Fibroblast of upper back skin (primary cell): ENCODE measurements at regions not wholly inside any gene's neighbourhood (a gene's known extent, or its start where the extent isn't known, plus 50 kb on each side); places are given as distances from the start of the nearest gene placed in this dataset.

Source experiments
- DNase-seq: peaks from one replicate; pipeline ENCODE4 v3.0.0-alpha.2; 2013

DNA sequence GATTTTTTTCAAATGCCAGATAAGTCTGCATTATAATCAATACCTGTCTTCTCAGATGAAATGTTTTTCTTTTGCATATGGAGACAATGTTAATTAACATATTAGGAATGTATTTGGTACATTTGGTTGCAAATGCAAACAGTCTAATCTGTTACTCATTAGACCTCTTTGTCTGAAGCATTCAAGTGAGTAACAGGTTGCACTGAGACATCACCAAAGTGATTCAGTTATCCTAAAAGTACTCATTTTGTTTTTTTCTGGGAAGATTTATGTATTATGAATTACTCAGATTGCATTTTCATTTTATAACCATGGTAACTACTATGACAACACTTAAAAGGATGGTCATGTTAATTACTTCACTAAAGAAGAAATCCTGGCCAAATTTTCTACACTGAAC lies 513.6 kb downstream of the HTR7 start:
- no peak for DNase-seq

DNA sequence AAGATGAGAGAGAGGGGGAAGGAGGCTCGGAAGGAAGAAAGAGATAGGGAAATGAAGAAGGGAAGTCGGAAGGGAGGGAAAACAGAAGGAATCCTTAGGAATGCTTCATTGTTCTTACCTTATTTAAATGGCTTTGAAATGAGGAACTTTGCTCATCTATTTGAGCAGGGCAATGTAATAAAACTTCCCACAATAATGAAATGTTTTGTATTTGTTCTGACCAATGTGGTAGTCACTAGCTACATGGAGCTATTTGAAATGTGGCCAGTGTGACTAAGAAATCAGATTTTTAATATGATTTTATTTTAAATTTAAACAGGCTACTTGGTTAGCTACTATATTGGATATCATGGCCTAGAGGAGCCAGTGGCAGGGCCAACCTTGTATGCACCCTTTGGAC lies 510.6 kb downstream of the HTR7 start:
- no peak for DNase-seq

DNA sequence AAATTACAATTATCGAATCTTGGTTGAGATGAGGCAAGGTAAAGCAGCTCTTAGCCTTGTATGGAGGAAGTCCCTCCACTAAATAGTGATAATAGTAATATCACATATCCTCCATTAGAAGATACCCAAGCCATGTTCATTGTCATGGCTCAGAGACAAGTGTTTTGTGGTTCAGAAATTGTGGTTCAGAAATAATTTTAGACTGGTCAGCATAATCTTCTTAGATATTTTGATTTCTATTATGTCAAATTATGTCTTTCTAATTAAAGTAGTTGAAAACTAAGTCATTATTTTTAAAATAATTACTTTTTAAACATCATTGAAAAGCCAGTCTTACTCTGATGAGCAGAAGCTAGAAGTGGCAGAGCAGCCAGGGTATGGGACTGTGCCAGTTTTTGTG lies 507.7 kb downstream of the HTR7 start:
- no peak for DNase-seq

DNA sequence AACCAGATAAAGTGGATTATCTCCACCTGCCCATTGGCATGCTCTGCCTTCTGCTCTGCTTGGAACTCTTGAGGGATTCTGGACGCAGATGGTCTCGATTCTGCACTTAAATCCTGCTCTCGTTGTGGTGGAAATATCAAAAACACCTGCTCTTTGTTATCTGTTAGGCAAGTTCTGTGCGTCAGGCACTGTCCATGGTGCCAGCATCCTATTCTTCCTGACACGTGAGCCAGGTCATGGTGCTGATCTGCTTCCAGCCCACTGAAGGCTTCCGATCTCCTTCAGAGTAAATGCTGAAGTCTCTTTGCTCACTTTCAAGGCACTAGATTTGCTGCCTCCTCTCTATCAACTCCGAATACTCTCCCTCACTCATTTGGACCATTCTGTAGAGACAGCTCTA lies 505.6 kb downstream of the HTR7 start:
- no peak for DNase-seq

DNA sequence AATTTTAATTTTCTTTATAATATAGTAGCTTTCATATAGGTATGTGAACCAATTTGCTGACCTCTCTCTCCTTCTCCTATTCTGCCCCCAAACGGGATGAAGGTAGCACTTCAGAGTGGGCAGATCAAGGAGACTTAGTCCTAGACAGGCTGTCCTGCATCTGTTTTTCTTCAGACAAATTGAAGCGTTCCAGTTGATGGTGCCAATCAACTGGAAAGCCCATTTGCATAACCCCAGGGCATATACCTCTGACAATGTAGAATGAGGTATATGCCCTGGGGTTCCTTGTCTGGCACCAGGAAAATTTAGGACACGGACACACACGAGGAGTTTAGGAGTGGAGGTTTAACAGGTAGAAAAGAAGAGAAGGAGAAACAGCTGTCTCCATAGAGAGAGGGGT lies 502.9 kb downstream of the HTR7 start:
- DNase-seq = no peak

DNA sequence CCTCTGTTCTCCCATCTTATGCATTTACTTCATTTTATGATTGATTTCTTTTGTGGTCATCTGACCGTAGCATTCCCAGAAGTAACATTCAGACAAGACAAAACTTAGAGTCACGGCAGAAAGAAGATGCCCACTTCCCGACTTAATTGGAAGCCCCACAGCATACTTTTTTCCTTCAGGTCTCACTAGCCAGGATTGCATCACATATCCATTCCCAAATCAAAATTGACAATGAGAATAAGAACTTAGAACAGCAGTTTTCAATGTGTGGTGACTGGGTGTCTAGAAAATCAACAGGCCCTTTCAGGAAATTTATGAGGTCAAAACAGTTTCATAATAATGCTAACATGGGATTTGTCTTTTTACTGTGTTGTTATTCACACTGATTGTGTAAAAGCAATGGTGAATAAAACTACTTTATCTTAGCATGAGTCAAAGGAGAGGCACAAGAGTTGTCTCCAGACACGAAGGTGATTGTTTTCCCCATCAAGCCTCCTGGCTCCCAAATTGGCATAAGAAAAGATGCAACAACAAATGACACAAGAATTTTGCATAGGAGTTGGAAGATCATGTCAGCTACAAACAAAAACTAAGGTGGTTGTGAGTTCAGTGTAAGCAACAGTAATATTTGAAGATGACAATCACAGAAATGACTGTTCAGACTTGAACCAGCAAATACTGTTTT lies 493.9 kb downstream of the HTR7 start:
- no peak for DNase-seq

DNA sequence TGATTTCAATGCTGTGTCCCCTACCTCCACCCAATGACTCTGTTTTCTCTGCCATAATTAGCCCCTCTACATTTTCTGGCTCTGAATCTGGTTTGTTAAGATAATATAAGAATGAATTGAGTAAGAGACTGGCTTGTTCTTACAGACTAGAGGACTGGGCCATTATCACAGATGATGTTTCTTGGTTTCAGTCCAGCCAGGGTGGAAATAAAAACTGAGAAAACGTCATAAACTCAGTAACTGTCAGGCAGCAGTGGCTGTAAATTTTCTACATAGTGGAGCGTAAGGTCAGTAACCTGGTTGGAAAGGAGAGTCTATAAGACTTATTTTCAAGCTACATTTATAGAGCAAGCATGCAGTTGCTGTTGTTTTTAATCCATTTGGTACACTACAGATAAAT lies 485.4 kb downstream of the HTR7 start:
- DNase-seq = no peak

DNA sequence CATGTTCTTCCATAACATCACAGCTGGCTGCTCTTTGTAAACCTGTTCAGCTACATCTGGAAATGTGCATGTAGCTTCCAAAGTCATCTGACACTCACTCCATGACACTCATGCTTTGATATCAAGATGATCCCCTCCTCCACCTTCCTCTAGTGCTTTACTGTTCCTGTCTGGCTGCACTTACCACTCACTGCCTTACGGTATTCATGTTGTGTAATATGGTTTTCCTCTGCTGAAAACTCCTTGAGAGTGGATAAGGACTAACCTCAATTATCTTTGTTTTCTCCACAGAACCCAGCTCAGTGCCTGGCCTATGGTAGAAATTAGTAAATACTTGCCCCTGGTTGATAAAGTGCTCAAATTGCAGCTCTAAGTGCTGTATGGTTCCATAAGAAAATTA lies 483.9 kb downstream of the HTR7 start:
- no peak for DNase-seq

DNA sequence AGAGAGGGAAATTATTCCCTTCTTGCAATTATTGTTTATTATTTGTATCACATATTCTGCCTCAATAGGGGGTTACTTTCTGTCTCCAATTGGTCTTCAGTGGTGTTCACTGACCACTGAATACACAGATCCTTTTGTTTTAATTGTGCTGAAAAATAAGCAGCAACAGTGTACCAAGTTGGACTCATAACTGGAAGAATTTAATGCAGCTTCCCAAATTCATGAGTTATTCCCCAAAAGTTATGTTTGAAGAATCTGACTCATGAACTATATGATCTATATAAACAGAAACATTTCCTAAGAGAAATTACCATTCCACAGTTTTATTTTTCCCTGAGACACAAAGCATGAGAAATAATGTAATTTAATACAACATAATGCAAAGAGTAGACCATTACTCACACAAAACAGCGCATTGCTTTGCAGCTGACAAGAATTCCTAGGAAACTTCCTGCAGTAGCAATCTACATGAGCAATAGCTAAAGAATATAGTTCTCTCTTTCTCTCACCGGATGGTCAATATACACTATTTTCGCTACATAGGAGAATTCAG lies 479.2 kb downstream of the HTR7 start:
- peak; percentile 81 for DNase-seq

DNA sequence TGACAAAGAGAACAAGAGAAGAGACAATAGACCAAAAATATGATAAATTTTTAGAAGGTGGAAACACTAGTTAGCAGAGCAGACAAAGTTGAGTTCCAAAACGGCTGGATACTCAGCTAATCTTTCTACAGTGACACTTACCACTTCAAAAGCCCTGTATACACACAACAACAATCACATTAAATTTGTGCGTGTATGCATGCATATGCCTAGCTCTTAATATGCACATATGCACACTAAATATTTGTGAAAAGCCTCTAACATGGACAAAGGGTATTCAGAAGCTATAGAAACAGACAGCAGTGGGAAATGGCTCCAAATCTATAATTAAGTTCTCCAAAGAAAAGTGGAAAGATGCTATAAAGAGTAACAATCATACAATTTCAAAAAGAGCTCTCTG lies 476.4 kb downstream of the HTR7 start:
- no peak for DNase-seq

DNA sequence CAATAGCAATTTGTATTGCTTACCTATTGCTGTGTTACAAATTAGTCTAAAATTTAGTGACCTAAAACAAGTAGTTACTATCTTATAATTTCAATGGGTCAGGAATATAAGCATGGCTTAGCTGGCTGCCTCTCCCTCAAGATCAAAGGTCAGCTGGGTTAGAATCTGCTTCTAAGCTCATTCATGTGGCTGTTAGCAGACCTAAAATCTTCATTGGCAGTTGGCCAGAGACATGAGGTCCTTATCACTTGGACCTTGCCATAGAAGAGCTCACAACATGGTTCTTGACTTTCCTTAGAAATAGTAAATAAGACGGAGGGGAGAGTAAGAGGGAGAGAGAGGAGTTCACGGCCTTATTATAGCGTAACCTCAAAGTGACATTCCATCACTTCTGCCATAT lies 468.0 kb downstream of the HTR7 start:
- DNase-seq = no peak

DNA sequence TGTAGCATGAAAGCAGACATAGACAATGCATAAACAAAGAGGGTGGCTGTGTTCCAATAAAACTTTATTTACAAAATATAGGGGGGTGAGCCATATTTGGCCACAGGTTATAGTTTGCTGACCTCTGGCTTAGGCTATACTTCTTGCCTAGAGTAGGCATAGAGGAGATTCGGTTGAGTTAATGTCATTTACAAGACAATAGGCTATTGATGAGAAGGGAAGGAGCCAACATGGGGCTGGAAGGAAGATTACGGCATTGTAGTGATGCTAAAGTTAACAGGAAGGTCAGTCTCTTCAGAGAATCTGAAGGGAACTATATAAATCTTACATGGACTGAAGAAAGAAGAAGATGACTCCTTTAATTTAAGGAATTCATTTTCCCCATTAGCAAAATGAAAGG lies 463.5 kb downstream of the HTR7 start:
- no peak for DNase-seq

DNA sequence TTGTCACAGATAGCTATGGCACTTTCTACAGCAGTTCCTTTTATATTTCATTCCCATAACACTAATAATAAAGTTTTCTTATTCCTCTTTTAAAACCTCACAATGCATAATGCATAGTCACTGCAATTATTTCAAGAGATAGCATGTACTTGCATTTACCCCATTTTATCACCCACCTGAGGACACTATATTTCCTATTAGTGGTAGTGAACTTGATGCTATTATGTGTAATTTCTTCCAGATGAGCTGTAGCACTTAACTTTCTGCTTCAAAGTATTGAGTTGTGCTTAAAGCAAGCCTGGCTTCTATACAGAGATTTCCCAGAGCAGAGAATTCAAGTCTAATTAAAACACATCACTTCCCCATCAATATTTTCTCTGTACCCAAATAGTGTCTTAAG lies 461.1 kb downstream of the HTR7 start:
- DNase-seq = no peak

DNA sequence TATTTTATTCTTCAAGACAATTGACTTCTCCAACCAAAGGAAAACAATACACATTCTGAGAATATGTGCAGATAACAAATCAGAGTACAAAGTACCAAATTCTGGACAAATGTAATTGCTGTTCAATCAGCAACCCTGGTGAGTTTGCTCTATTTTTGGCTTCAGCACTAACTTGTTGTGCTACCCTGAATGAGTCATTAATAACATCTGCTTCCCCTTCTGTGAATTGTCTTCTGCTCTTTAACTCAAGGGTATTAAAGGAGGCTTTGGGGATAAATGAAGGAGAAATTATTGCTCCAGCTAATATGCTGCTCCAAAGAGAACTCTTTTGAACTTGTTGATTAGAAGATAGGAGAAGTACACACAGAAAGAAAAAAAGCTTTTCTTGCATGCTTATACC lies 459.3 kb downstream of the HTR7 start:
- peak; percentile 42 for DNase-seq

DNA sequence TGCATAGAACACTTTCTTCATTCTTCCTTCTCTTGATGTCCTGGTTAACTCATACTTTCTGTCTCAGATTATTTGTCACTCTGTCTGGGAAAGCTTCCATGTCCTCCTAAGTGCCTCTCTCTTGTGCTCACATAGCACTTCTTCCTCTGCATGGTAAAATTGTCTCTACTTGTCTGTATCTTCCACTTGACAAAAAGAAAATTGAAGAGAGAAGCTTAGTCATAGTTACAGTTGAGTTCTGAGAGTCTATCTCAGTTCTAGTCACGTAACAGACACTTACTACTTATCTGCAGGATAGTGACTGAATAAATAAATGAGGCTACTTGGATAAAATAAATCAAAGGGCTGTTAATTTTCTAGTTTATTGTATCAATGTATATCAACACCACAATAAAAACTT lies 458.1 kb downstream of the HTR7 start:
- DNase-seq = no peak

DNA sequence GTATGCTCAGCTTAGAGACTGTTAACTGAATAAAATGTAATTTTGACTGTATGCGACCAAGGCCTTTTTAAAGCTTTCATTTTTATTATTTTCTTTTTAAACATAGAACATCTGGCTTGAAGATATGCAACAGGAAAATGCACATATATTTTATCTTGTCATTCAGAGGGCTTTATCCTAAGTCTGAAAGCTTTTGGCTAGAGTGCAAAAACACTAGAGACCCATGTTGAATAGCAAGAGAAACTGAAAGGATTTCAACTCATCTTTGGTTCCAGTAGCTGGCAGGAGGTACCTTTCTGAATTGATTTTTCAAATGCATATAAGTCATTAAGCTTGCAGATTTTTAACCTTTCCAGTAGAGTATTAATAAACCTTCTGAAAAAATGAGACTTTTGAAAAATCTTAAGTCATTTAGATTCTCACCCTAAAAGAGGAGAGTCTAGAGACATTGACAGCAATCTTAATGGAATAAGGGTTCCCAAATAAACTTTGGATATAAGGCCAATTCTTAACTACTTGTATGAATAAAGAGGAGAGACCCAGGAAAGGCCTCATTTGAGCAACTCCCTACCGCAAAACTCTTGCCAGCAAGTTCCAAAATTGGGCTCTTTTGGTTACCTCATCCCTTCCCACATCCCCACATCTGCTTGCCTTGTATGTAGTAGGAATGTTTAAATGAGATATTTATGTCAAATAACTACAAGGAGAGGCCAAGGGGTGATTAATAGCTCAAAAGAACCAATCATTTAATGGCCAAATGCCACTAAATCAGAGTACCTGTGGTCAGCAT lies 454.4 kb downstream of the HTR7 start:
- peak; percentile 54 for DNase-seq

DNA sequence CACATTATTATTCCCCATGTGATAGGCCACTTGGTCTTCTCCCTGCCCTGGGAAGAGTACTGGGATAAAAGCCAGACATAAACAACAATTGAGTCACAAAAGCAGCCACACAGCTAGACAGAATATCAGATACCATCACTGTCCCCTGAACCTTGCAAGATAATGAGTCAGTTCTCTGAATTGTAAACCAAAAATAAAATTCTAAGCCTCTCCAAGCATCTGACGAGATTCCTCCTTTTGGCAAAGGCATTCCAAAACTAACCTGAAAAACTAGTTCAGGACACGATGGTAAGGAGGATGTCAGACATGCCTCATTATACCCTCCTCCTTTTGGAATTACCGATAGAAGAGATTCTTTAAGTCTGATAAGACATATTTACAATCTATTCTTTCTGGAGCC lies 450.7 kb downstream of the HTR7 start:
- peak; percentile 75 for DNase-seq

DNA sequence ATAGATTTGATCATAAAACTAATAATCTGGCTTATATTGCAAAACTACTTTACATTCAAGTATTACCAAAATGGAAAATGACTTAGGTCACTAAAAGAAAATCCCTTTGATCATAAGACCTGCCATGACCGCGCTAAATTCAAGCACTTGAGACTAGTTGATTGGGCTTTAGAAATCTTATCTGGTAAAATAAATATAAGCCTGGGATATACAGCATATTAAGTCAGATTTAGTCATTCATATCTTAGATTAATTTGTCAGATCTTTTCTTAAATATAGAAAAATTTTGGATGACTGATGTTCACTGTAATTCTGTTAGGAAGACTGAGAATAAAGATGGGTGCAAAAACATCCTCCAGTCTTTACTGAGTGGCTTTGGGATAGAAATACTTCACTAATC lies 450.0 kb downstream of the HTR7 start:
- no peak for DNase-seq

DNA sequence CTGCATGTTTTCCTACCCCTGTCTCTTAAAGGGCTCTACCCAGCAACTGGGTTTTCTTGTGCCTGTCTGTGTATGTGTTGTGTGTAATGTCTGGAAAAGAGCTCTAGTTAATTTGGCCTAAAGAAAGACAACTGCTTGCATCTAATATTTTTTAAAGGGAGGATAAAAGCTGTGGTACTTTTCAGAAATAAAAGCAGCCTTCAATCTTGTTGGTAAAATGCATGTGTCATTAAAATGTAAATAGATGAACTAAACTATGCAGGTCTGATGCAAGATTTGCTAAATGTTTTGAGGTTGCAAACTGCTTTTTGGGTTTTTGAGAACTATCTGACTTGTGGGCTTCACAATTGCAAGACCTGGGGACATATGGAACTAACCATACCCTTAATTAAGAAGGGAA lies 445.3 kb downstream of the HTR7 start:
- peak; percentile 46 for DNase-seq

DNA sequence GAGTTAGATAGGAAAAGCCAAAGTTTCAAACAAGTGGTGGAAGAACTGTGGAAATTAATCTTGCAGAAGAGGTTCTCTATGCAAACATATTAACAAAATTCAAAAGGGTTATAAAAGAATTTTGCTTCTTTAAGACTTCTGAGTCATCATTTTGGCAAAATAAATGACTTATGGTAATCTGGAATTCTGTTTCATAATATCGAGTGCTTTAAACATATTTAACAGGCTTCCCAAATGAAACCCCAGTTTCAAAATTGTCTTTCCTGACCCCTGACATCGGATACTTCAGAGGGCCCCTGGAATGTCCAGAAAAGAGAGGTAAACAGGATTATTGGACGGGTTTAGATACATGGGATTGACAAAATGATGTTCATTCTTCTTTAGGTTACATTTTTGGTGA lies 444.6 kb downstream of the HTR7 start:
- DNase-seq = peak; percentile 70

DNA sequence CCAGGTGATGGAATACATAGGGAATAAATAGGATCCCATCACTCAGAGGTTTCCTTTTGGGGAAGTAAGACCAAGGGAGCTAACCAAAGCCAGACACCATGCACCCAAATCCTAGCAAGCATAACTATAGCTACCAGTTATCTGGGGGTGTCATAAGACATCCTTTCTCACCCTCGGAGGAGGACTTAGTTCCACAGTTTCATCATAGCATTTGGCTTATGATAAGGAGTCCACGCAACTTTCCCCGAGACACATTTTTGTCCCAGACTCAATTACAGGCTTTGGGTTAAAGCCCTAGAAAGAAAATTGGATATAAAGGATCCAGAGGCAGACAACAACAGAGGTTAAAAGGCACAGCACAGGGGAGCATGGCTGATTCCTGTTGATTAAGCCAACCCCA lies 442.9 kb downstream of the HTR7 start:
- DNase-seq = no peak

DNA sequence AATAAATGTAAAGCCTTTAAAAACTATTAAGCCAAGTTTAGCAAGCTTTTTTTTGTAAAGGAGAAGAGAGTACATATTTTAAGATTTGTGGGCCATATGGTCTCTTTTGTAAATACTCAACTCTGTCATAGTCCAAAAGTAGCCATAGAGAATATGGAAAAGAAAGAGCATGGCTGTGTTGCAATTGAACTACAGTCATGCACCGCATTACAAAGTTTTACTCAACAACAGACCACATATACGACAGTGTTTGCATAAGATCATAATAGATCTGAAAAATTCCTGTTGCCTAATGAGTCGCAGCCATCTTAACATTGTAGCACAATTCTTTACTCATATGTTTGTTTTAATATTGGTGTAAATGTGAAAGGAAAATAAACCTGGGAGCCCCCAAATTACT lies 440.8 kb downstream of the HTR7 start:
- peak; percentile 84 for DNase-seq

DNA sequence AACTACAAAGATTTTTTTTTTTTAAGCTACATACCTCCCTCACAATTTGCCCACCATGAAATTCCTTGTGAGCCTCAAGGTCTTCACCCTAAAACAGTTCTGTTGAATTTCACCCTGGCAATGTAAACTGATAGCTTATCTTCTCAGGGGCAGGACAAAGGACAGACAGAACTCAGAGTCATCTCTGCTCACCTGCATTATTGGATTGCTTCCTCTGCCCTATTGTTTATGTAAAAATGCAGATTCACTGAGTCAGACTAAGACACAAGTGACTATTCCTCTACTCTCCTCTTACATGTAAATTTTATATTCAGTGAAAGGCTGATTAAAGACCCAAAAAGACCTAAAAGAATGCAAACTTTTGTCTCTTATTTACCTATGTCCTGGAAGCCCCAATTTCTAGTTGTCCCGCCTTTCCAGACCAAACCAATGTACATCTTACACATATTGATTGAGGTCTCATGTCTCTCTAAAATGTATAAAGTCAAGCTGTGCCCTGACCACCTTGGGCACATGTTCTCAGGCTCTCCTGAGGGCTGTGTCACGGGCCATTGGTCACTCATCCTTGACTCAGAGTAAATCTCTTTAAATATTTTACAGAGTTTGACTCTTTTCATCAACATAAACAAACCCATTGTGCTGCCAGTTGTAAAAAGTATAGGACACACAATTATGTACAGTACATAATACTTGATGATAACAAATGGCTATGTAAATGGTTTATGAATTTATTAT lies 440.2 kb downstream of the HTR7 start:
- no peak for DNase-seq
